HTR-8/SVneo (cell line): ENCODE measurements at regions not wholly inside any gene's neighbourhood (a gene's known extent, or its start where the extent isn't known, plus 50 kb on each side); places are given as distances from the start of the nearest gene placed in this dataset.
"Not testable (repeated sequence)": the region's sequence is repeated elsewhere in the genome, so short reads cannot be mapped to it uniquely, and the experiment has no call there.

Source experiments
- DNase-seq: peaks from one replicate; pipeline ENCODE4 v3.0.0; 2011; ENCODE audit warnings: low spot score, mixed read lengths; ENCODE audit not compliant: insufficient read length
- FAIRE-seq: peaks from 2 replicates; lab custom pipeline; 2011; peaks lifted over from hg19 to GRCh38; lab: Jason Lieb, UNC

DNA sequence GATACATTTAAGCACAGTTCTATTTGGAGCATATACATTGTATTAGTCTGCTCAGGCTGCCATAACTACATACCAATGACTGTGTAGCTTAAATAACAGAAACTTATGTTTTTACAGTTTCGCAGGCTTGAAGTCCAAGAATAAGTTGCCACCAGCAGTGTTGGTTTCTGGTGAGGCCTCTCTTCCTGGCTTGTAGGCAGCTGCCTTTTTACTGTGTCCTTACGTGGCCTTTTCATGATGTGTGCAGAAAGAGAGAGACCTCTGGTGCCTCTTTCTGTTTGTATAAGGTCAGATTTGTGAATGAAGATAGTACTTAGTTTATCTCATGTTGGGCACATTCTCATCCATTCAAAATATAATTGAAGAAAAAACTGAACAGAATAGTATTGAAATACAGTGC lies 636.6 kb downstream of the FLRT2 start:
- DNase-seq, result no peak
- FAIRE-seq, result no peak

DNA sequence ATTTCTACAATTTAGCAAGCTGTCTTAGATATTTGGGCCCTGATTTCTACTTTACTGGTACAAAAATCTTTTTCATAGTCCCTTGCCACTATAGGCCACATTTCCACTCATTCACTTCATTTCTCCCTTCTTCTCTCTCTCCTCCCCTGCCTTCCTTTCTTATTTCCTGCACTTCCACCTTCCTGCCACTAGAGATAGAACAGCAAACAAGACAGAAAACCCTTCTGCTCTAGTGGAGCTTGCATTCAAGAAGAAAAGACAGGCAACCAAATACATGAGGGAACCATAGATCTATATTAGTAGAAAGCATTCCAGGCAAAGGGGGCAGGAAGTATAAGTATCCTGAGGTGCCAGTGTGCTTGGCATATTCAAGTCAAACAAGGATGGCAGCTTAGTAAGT lies 623.5 kb downstream of the FLRT2 start:
- no peak for FAIRE-seq
- no peak for DNase-seq

DNA sequence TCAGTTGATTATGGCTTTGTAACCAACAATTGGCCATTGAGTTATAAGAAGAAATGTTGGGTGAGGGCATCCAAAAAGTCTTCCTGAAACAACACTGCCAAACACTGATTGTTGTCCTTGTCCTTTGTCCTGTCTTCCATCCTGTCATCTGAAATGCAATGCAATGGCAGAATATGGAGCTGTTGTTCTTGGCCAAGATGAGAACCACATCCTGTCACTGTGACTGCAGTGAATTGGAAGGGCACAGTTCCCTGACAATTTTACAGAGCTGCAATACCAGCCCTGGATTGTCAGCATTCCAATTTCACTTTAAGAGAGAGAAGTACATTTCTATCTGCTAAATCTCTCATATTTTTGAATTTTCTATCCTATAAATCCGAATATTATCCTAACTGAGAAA lies 613.3 kb downstream of the FLRT2 start:
- FAIRE-seq (no peak), DNase-seq (no peak)

DNA sequence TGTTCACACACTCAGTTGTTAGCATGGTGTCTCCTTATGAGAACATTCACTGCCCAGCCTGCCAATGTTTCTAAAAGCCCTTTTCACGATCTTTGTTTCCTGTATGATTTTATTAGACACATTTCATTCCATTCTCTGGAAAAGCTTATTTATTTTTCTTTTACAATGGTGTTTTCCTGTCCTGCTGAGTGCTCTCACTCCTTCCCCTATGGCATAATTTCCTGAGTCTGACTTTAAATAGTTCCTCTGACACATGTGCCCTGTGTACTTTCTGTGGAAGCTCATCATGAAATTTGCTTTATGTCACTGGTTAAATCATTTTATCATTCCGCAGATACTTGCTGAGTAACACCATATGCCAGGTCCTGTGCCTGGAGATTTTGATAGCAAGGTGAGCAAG lies 612.0 kb downstream of the FLRT2 start:
- DNase-seq (no peak), FAIRE-seq (no peak)

DNA sequence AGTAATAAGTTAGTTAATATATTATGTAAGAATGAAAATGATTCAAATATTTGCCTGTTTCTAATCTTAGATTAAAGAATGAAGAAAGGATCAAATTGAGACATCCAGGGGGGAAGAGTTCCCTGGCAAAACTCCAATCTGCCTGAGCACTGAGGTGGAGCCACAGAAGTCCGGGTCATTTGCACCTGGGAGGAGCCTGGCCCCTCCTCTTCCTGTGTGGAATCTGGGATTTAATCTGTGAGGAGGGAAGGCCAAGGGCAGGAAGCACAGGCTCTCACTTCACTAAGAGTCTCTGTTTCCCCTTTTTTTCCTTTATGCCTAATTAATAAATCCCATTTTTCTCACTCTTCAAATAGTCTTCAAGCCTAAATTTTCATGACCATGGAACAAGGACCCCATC lies 599.5 kb downstream of the FLRT2 start:
- DNase-seq (no peak), FAIRE-seq (no peak)

DNA sequence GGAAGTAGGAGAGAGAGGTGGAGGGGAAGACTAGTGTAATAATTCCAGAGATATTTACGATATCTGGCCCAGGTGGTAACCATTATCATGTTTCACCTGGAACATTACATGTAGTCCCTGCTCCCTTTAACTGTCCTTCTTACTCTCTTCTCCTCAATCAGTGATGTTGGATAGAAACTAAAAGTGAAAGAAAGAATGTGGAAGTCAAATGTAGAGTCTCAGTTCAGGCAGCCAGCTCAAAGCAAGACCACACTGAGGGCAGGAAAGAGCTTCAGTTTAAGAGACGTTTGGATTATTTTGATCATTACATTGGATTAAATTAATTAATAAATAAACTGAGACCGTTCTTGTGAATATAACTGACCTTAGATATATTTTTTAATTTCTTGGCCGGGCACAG lies 594.4 kb downstream of the FLRT2 start:
- DNase-seq, result no peak
- FAIRE-seq, result no peak

DNA sequence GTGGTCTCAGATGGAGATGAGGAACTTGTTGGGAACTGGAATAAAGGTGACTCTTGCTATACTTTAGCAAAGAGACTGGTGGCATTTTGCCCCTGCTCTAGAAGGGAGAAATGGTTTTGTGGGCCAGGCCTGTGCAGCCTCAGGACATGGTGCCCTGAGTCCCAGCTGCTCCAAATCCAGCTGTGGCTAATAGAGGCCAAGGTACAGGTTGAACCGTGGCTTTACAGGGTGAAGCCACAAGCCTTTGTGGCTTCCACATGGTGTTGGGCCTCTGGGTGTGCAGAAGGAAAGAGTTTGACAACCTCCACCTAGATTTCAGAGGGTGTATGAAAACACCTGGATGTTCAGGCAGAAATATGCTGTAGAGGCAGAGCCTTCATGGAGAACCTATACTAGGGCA lies 586.0 kb downstream of the FLRT2 start:
- FAIRE-seq (no peak), DNase-seq (no peak)

DNA sequence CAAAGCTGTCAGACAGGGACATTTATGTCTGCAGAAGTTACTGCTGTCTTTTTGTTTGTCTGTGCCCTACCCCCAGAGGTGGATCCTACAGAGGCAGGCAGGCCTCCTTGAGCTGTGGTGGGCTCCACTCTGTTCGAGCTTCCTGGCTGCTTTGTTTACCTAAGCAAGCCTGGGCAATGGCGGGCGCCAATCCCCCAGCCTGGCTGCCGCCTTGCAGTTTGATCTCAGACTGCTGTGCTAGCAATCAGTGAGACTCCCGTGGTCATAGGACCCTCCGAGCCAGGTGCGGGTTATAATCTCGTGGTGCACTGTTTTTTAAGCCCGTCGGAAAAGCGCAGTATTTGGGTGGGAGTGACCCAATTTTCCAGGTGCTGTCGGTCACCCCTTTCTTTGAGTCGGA lies 580.9 kb downstream of the FLRT2 start:
- not testable (repeated sequence) for FAIRE-seq, DNase-seq

DNA sequence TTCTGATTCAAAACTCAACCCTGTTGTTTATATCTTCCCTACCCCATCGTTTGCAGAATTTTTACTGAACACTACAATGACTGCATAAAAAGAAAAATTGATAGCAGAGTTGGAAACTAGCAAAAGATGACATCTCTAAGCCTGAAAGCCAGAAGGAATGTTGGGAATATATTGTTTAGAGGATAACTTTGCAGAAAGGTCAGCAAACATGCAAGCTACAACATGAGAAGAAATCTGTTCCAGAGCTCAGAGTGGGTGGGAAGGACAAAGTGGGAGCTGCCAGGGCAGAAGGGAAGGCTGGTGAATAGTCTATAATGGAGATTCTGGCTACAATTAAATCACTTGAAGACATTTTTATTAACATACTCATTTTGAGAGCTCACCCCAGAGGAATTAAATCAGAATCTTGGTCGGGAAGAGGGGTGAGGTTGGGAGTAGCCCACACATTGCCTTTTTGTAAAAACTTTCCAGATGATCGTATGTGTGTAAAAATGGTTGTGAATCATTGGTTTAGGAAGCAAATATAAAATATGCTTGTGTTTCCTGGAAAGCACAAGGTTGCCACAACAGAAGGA lies 574.8 kb downstream of the FLRT2 start:
- no peak for DNase-seq
- FAIRE-seq, result no peak

DNA sequence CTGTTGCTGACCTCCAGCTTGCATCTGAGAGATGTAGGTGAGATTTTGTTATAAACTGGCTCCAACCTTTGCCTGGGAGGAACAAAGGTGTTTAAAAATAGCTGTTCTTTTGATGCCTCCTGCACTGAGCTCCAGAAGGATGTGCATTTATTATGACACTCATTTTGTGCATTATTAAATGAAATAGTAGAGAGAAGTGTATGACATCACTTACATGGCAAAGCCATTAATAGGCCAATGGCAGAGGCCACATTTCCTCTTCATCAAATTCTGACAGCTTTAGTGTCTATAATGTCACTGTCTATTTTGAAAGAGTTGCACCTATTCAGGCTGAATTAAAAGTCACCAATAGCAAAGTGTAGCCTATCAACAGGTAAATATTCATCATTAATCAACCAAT lies 564.6 kb downstream of the FLRT2 start:
- FAIRE-seq, result no peak

DNA sequence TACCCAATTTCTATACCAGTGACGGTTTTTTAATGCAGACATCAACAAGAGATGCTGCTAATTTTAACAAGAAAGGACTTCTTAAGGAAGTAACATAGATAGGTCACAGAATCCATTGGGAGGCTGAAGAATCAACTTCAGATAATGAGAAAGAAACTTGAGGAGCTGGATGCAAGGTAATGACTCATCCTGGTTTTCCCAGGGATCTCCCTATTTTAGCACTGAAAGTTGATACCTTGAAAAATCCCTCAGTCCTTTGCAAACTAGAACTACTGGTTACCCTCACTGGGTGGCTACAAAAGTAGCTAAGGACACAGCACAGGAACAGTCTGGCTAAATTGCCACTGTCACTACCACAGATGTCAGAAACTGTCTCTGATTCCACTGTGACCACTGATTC lies 561.9 kb downstream of the FLRT2 start:
- FAIRE-seq, result no peak
- DNase-seq, result peak; percentile 6

More for the DNA sequence above, 564.6 kb downstream of the FLRT2 start:
- DNase-seq, result no peak

DNA sequence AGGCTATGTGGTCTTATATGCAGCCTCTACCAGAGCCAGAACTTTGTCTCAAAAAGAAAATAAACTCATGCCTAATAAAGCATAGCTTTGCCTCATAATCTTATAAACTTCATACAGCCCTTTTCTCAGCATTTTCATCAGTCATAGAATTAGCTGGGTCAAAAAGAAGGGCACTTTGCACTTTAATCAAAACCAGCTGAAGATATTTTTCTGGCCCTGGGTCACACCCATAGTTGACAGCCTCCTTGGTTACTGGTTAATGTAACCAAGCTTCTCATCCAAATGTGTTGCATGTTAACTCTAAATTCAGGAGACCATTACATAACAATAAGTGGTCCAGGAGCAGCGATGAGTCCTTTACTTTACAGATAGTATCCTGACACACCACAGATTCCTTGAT lies 558.2 kb downstream of the FLRT2 start:
- FAIRE-seq, result no peak
- DNase-seq, result no peak

DNA sequence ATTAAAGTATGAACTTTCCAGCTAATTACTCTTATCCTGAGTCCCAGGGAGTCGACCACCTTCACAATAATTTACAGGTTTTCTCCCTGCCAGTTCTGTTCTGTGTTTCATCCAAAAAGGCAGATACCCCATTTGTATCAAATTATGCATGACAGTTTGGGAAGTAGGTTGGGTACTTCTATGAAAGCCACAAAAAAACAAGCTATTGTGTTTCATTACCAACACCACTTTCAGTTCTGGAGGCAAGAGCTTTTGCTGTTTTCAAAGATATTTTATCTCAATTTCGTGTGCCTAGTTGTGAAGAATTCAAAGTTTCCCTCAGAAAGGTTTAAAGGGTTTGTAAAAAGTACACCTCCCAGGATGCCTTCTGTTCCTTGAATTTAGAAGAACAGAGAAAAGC lies 557.4 kb downstream of the FLRT2 start:
- FAIRE-seq, result no peak
- DNase-seq, result no peak

DNA sequence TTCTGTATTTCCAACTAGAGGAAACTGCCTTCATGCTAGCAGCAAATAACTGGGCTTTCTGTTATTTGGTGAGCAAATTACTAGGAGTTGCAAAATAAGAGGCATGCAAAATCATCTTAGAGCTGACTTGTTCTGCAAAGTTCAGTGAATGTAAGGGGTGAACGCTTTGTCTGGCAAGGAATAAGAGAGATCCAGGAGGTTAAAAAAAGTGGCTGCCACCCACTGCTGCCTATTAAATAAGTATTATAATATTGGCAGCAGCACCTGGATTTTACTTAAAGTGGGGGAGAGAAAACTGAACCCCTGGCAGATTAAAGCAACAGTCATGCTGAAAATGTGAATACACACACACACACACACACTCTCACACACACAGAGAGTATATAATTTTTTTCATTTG lies 557.0 kb downstream of the FLRT2 start:
- DNase-seq, result no peak
- FAIRE-seq, result no peak

DNA sequence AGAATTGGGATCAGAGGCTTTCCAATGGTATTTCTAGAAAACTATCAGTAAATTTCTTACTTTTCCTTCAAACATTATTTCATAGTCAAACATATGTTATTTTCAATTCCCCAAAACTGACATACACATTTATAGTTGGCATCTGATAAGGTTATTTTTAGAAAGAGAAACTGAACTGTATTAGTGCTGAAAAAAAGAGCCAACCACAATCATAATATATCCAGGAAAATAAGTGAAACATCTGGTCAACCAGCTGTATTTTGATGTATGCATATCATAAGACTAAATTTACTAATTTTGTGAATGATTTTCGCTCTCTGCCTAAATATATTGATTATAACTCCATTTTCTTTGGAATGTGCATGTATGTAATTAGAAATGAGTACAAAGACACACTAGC lies 554.2 kb downstream of the FLRT2 start:
- FAIRE-seq (no peak), DNase-seq (no peak)

DNA sequence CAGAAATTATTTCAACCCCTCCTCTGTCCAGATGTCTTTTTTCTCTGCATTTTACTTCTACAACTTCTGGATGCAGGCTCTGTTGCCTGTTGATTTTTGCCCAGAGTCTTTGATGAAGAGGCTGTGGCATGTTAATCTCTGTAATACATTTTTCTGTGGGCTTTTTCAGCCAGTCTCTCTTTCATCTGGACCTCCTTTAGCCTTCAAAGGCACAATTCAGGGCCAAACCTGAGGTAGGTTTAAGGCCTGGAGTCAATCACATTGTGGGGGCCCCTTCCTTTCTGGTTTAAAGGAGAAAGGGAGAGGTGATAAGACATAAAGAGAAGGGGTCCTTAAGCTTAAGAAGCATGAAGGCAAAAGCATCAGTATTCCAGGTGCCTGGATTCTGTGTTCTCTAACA lies 553.7 kb downstream of the FLRT2 start:
- FAIRE-seq (no peak), DNase-seq (no peak)

DNA sequence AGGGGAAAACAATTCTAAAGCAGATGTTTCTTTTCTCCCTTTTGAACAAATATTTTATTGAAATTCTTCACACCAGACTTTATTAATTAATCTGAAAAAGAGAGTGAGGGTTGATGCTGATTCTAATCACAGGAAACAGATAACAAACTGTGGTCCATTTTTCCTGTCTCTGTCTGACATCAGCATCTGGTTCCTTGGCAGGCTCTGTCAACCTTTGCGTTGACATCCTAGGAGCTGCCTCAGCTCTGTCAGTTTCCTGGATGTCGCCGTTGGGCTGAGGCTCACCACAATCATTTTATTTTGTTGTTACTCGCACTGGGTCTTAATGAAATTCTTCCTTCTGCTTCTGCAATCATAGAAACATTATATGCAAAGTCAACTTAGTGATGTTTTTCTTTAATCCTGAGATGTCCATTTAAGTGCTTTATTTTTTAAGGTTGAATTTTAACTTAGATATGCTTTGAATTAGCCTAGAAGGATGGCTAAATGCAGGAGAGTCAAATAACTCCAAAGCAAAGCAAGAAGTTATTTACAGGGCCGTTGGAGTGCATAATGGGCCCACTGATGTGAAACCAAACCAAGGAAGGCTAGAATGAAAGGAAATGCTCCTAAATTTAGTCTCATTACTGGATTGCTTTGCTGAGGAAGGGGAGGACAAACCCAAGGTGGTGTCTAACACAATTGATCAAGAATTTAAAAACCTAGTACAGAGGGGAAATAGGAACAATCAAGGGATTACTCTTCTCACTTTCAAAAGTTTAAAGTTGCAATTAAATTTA lies 542.4 kb downstream of the FLRT2 start:
- no peak for FAIRE-seq
- no peak for DNase-seq

DNA sequence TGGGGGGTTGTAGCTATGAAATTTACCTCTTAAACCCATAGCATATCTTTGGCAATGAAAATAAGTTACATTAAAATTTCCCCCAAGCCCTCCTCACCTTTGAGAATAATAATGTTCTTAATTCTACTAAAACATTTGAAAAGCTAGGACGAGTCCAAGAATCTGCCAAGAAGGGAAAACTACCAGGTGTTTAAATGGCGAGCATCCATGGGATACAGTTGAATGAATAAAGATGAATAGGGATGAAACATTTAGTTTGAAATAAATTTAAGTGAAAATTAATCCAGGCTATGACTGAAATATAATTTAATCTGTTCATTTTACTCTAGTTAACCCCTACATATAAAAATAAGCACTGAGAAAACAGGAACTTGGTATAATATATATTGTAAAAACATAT lies 536.7 kb downstream of the FLRT2 start:
- FAIRE-seq (no peak), DNase-seq (no peak)

DNA sequence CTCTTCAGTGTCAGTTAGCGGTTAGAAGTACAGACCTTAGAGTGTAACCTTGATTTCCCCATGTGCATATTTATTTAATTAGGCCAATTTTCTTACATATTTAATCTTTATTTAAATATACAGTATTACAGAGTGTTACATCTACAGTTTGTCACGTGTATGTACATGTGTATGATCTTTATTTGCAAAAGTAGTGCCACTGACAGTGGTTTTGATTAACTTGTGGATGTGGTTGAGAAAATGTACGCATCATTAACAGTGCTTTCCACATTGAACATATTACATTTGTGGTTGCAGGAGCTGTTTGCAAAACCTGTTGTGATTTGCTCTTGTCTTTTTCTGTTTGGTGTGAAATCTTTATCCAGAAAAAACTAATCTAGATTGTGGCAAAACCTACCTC lies 535.5 kb downstream of the FLRT2 start:
- DNase-seq, result no peak
- no peak for FAIRE-seq

DNA sequence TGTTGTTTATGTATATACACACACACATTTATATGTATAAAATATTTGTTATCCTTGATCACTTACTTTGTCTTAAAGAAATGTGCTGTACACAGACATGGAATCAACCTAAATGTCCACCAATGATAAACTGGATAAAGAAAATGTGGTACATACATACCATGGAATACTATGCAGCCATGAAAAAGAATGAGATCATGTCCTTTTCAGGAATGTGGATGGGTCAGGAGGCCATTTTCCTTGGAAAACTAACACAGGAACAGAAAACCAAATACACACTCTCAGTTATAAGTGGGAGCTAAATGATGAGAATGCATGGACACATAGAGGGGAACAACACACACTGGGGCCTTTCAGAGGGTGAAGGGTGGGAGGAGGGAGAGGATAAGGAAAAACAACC lies 534.7 kb downstream of the FLRT2 start:
- not testable (repeated sequence) for DNase-seq, FAIRE-seq

DNA sequence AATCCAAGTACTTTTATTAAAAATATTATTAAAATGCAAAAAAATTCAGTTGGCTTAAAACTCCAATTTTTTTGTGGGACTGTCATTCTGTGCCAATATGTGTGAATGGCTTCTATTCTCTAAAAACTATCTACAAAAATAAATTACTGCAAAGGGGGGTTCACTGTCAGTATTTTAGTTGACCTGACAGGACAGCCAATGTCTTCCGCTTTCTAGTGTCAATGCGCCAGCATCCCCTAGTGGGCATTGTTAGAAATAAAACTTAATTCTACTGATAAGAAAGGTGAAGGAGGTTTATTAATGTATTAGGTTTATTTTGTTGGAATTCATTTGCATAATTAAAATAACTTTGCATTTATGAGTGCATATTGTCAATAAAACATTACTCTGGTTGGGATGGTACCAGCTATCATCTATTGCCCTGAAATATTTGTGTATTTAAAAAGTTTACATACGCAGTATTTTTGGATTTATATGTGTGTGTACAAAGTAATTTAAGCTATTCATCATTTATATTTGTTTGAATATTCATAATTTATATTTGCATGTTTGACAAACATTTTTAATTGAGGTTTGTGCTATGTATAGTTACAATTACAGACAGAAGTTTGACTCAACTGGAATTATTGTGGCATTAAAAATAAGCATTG lies 527.2 kb downstream of the FLRT2 start:
- FAIRE-seq, result no peak
- peak; percentile 15 for DNase-seq
